T-helper 17 cell (primary cell): ENCODE measurements at regions not wholly inside any gene's neighbourhood (a gene's known extent, or its start where the extent isn't known, plus 50 kb on each side); places are given as distances from the start of the nearest gene placed in this dataset.
"Not testable (repeated sequence)": the region's sequence is repeated elsewhere in the genome, so short reads cannot be mapped to it uniquely, and the experiment has no call there.

Source experiments
- ATAC-seq: fragments of 150-1000 bp; cut with Tn5 transposase; 2 replicates; pipeline ENCODE4 v1.10.0; 2021; ENCODE audit warnings: mild to moderate bottlenecking, moderate library complexity
- DNase-seq, 3 donors: peaks; one replicate each; pipeline versions ENCODE4 v3.0.0 to v3.0.0-alpha.2; 2020 to 2021
- H3K9me3 ChIP-seq: one replicate; pipeline ENCODE4 v1.7.0; 2013; ENCODE audit warnings: low read length, mild to moderate bottlenecking; ENCODE audit not compliant: control insufficient read depth, poor library complexity, severe bottlenecking
- H3K27ac Mint-ChIP-seq: one replicate; pipeline ENCODE4 v1.8.0; 2022; ENCODE audit warnings: mild to moderate bottlenecking, moderate library complexity, mixed read lengths
- H3K27me3 Mint-ChIP-seq: one replicate; pipeline ENCODE4 v1.8.0; 2022; ENCODE audit warnings: mixed read lengths
- H3K36me3 Mint-ChIP-seq: one replicate; pipeline ENCODE4 v1.8.0; 2022; ENCODE audit warnings: low read depth, mixed read lengths
- H3K4me1 Mint-ChIP-seq: one replicate; pipeline ENCODE4 v1.8.0; 2022; ENCODE audit warnings: mild to moderate bottlenecking, mixed read lengths
- H3K4me3 Mint-ChIP-seq: one replicate; pipeline ENCODE4 v1.8.0; 2022; ENCODE audit warnings: mild to moderate bottlenecking, moderate library complexity, mixed read lengths

DNA sequence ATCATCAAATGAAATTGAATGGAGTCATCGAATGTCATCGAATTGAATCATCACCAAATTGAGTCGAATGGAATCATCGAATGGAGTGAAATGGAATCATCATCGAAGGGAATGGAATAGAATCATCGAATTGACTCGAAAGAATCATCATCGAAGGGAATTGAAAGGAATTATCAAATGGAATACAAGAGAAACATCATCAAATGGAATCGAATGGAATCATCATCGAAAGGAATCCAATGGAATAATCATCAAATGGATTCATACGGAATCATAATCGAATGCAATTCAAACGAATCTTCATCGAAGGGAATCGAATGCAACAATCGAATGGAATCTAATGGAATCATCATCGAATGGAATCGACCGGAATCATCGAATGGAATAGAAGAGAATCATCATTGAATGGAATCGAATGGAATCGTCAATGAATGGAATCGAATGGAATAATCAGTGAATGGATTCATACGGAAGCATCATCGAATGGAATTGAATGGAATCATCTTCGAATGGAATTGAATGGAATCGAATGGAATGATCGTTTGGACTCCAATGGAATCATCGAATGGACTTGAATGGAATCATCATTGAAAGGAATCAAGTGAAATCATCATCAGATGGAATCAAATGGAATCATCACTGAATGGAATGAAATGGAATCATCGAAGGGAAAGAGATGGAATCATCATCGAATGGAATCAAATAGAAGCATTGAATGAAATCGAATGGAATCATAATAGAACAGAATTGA lies 238.2 kb downstream of the SHCBP1 start:
- H3K9me3 ChIP-seq, ATAC-seq, H3K27ac Mint-ChIP-seq, H3K27me3 Mint-ChIP-seq, H3K4me1 Mint-ChIP-seq, H3K36me3 Mint-ChIP-seq, H3K4me3 Mint-ChIP-seq, DNase-seq: not testable (repeated sequence)

DNA sequence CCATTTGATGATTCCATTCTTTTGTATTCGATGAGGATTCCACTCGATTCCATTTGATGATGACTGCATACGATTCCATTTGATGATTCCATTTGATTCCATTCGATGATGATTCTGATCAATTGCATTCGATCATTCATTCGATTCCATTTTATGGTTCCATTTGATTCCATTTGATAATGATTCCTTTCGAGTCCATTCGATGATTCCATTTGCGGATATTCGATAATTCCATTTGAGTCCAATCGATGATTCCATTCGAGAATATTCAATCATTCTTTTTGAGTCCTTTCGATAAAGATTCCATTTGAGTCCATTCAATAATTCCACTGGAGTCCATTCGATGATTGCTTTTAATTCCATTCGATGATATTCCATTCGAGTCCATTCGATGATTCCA lies 239.1 kb downstream of the SHCBP1 start:
- H3K27me3 Mint-ChIP-seq, H3K4me3 Mint-ChIP-seq, H3K36me3 Mint-ChIP-seq, H3K27ac Mint-ChIP-seq, ATAC-seq, H3K9me3 ChIP-seq, H3K4me1 Mint-ChIP-seq, DNase-seq: not testable (repeated sequence)

DNA sequence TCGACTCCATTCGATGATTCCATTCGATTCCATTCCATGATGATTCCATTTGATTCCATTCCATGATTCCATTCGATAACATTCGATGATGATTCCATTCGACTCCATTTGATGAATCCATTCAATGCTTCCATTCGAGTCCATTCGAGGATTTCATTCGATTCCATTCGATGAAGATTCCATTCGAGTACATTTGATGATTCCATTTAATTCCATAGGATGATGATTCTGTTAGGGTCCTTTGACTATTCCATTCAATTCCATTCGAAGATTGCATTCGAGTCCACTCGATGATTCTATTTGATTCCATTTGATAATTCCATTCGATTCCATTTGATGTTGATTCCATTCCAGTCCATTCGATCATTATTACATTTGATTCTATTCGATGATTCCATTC lies 239.8 kb downstream of the SHCBP1 start:
- H3K27ac Mint-ChIP-seq, H3K4me1 Mint-ChIP-seq, DNase-seq, H3K9me3 ChIP-seq, ATAC-seq, H3K36me3 Mint-ChIP-seq, H3K4me3 Mint-ChIP-seq, H3K27me3 Mint-ChIP-seq: not testable (repeated sequence)
